OCI-LY7 (cell line): ENCODE measurements at regions not wholly inside any gene's neighbourhood (a gene's known extent, or its start where the extent isn't known, plus 50 kb on each side); places are given as distances from the start of the nearest gene placed in this dataset.
"Not testable (repeated sequence)": the region's sequence is repeated elsewhere in the genome, so short reads cannot be mapped to it uniquely, and the experiment has no call there.

ENCODE experiments used
- BruUV-seq: library from RNA; stranded (reverse); fragments of 400-500 nt; replicated peaks from 2 replicates; lab custom pipeline; 2021; lab: Mats Ljungman, UMichigan
- CTCF ChIA-PET: fragments of 300-600 bp; sonication (Branson Sonifier 250); formaldehyde crosslinking; loops from one replicate; lab custom pipeline; 2022; ENCODE audit warnings: antibody characterized with exemption; ENCODE audit not compliant: unreplicated experiment; lab: Charles Lee
- POLR2A ChIA-PET: fragments of 300-600 bp; sonication (Branson Sonifier 250); formaldehyde crosslinking; loops from one replicate; lab custom pipeline; 2022; ENCODE audit warnings: antibody characterized with exemption; lab: Charles Lee
- DNase-seq: peaks from one replicate; pipeline ENCODE4 v3.0.0-alpha.2; 2015; ENCODE audit warnings: low spot score
- H2AFZ ChIP-seq: fragments of 200-600 bp; sonication (generic), shearing (Covaris generic); 2 replicates; pipeline ENCODE4 v1.6.1; 2014; ENCODE audit warnings: mild to moderate bottlenecking, antibody characterized with exemption, low read length, moderate library complexity
- H3K27ac ChIP-seq: fragments of 200-600 bp; sonication (generic); 2 replicates; pipeline ENCODE4 v1.5.1; 2014; ENCODE audit warnings: mixed run types, low read depth, mild to moderate bottlenecking, moderate library complexity, low read length, inconsistent platforms; ENCODE audit not compliant: poor library complexity, severe bottlenecking
- H3K36me3 ChIP-seq: fragments of 200-600 bp; sonication (generic); 2 replicates; pipeline ENCODE4 v1.6.1; 2014; ENCODE audit warnings: mild to moderate bottlenecking, antibody characterized with exemption, low read length, moderate library complexity, mixed read lengths; ENCODE audit not compliant: insufficient read depth
- H3K4me1 ChIP-seq: fragments of 200-600 bp; sonication (generic); 2 replicates; pipeline ENCODE4 v1.5.1; 2014; ENCODE audit warnings: mild to moderate bottlenecking, low read length; ENCODE audit not compliant: insufficient read depth, poor library complexity, severe bottlenecking
- H3K4me2 ChIP-seq: fragments of 200-600 bp; sonication (generic); 2 replicates; pipeline ENCODE4 v1.6.1; 2014; ENCODE audit warnings: mild to moderate bottlenecking, low read length
- H3K4me3 ChIP-seq: fragments of 200-600 bp; sonication (generic); 2 replicates; pipeline ENCODE4 v1.5.1; 2014; ENCODE audit warnings: mild to moderate bottlenecking, low read depth, low read length; ENCODE audit not compliant: poor library complexity, severe bottlenecking
- H3K79me2 ChIP-seq: fragments of 200-600 bp; sonication (generic); 2 replicates; pipeline ENCODE4 v1.6.1; 2016; ENCODE audit warnings: low read depth, mild to moderate bottlenecking, low read length, moderate library complexity, mixed read lengths; ENCODE audit not compliant: insufficient read depth
- H3K9me2 ChIP-seq: fragments of 200-600 bp; sonication (generic); 2 replicates; pipeline ENCODE4 v1.6.1; 2016; ENCODE audit warnings: mild to moderate bottlenecking, low read length, mixed read lengths; ENCODE audit not compliant: insufficient read depth
- H3K9me3 ChIP-seq: fragments of 200-600 bp; sonication (generic); 2 replicates; pipeline ENCODE4 v1.6.1; 2014; ENCODE audit warnings: mild to moderate bottlenecking, mixed run types, low read length, mixed read lengths
- H4K20me1 ChIP-seq: fragments of 200-600 bp; sonication (generic); 2 replicates; pipeline ENCODE4 v1.6.1; 2014; ENCODE audit warnings: mild to moderate bottlenecking, antibody characterized with exemption, low read length, moderate library complexity, mixed read lengths; ENCODE audit not compliant: insufficient read depth
- EZH2phosphoT487 ChIP-seq: fragments of 200-600 bp; sonication (generic); IDR thresholded peaks from 2 replicates; pipeline ENCODE4 v1.6.1; 2018; ENCODE audit warnings: low read depth, borderline replicate concordance, mild to moderate bottlenecking, mixed run types, antibody characterized with exemption, low read length, moderate library complexity, mixed read lengths
- intact Hi-C: fragments of 100-400 bp; cut with micrococcal nuclease; formaldehyde crosslinking; loops from one replicate; pipeline ENCODE4 v1.10.0; 2022; ENCODE audit not compliant: unreplicated experiment
- TF ChIP-seq, protein P1 (sequence below): fragments of 200-600 bp; sonication (generic); conservative IDR thresholded peaks from 2 replicates; pipeline ENCODE4 v1.5.1; 2014; ENCODE audit warnings: mild to moderate bottlenecking, antibody characterized with exemption, low read length, moderate library complexity, mixed read lengths

DNA sequence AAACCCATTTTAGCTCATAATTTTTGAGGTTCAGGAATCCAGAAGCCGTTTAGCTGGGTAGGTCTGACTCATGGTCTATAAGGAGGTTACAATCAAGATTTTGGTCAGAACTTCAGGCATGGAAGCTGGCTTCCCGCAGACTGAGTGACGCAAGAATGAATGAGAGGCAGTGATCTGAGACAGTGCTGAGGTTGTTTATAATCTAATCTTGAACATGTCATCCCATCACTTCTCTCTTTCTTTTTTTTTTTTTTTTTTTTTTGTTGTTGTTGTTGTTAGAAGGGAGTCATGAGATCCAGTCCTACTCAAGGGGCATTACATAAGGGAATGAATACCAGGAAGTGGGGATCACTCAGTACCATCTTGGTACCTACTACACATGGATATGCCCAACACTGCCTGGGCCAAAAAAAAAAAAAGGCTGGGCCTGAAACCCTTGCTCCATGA is 217.4 kb downstream of the DLEU7 start:
- H3K36me3 ChIP-seq, result no peaks in the 10 kb centered on the region
- no peak overlapping the region for H2AFZ ChIP-seq
- DNase-seq, result no peak
- ChIA-PET POLR2A (interaction anchor here (0.7 to 1.2 kb wide), 7 partner anchors 10 to 926 kb away, joined by 3 to 10 read pairs (median 4); no protein-coding TSS in a partner anchor), CTCF (no interaction called here)
- no peak overlapping the region for H3K4me3 ChIP-seq
- no peaks in the 10 kb centered on the region for H3K4me1 ChIP-seq
- intact Hi-C loops, result no loop called here
- H3K9me3 ChIP-seq, result 0 out of 2 replicates have a peak, but pooled peaks cover 3% of the 10 kb centered on the region
- H3K79me2 ChIP-seq, result no peaks in the 10 kb centered on the region
- H3K4me2 ChIP-seq, result no peak overlapping the region
- H4K20me1 ChIP-seq, result no peaks in the 10 kb centered on the region
- no peak overlapping the region for H3K27ac ChIP-seq
- no peak for TF ChIP-seq EZH2phosphoT487
- TF ChIP-seq, protein P1, sequence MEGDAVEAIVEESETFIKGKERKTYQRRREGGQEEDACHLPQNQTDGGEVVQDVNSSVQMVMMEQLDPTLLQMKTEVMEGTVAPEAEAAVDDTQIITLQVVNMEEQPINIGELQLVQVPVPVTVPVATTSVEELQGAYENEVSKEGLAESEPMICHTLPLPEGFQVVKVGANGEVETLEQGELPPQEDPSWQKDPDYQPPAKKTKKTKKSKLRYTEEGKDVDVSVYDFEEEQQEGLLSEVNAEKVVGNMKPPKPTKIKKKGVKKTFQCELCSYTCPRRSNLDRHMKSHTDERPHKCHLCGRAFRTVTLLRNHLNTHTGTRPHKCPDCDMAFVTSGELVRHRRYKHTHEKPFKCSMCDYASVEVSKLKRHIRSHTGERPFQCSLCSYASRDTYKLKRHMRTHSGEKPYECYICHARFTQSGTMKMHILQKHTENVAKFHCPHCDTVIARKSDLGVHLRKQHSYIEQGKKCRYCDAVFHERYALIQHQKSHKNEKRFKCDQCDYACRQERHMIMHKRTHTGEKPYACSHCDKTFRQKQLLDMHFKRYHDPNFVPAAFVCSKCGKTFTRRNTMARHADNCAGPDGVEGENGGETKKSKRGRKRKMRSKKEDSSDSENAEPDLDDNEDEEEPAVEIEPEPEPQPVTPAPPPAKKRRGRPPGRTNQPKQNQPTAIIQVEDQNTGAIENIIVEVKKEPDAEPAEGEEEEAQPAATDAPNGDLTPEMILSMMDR, result no peak
- H3K9me2 ChIP-seq, result no peaks in the 10 kb centered on the region
- BruUV-seq, result no TSS peak

DNA sequence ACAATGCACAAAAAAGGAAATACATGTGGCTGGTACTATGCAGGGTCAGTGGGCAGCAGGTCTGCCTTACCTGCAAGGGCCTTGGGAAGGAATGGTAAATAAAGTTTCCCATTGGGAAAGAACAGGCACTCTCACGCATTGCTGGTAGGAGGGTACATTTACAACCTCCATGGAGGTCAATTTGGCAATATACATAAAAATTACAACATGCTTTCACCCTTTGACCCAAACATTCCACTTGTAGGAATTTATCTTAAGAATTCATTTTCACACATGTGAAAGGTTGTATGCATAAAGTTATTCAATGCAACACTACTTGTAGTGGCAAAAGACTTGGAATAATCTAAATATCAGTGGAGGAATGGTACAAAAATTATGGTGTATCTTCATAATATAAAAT is 216.4 kb downstream of the DLEU7 start:
- 0 out of 2 replicates have a peak, but pooled peaks cover 3% of the 10 kb centered on the region for H3K9me3 ChIP-seq
- H3K27ac ChIP-seq, result no peak overlapping the region
- H3K9me2 ChIP-seq, result no peaks in the 10 kb centered on the region
- BruUV-seq, result no TSS peak
- H3K4me3 ChIP-seq, result no peak overlapping the region
- TF ChIP-seq, protein P1, result no peak
- no peak for TF ChIP-seq EZH2phosphoT487
- no peak for DNase-seq
- POLR2A ChIA-PET, result interaction anchor here (1.0 to 1.1 kb wide), 2 partner anchors 9 to 14 kb away, joined by 3 to 6 read pairs; no protein-coding TSS in a partner anchor
- H2AFZ ChIP-seq, result no peak overlapping the region
- CTCF ChIA-PET, result no interaction called here
- H3K4me2 ChIP-seq, result no peak overlapping the region
- intact Hi-C loops, result no loop called here
- H3K4me1 ChIP-seq, result no peaks in the 10 kb centered on the region
- no peaks in the 10 kb centered on the region for H4K20me1 ChIP-seq
- no peaks in the 10 kb centered on the region for H3K36me3 ChIP-seq
- H3K79me2 ChIP-seq, result no peaks in the 10 kb centered on the region

DNA sequence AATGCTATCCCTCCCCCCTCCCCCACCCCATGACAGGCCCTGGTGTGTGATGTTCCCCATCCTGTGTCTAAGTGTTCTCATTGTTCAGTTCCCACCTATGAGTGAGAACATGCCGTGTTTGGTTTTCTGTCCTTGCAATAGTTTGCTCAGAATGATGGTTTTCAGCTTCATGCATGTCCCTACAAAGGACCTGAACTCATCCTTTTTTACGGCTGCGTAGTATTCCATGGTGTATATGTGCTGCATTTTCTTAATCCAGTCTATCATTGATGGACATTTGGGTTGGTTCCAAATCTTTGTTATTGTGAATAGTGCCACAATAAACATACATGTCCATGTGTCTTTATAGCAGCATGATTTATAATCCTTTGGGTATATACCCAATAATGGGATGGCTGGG is 215.0 kb downstream of the DLEU7 start:
- H3K9me2 ChIP-seq, CTCF ChIA-PET, H3K36me3 ChIP-seq, intact Hi-C loops, H3K9me3 ChIP-seq, H3K4me3 ChIP-seq, H3K4me1 ChIP-seq, H3K27ac ChIP-seq, H3K79me2 ChIP-seq, H3K4me2 ChIP-seq, H4K20me1 ChIP-seq, H2AFZ ChIP-seq, DNase-seq, BruUV-seq: not testable (repeated sequence)
- POLR2A ChIA-PET, result interaction anchor here (1.1 kb wide), 1 partner anchor 10 kb away, joined by 6 read pairs; no protein-coding TSS in a partner anchor
